Activated naive CD4-positive, alpha-beta T cell treated with anti-CD3 and anti-CD28 coated beads, Interleukin-2, amount 10 ng/mL, durations not matched to agents 7 days and 5 days (primary cell): ENCODE measurements at regions not wholly inside any gene's neighbourhood (a gene's known extent, or its start where the extent isn't known, plus 50 kb on each side); places are given as distances from the start of the nearest gene placed in this dataset.
"Not testable (repeated sequence)": the region's sequence is repeated elsewhere in the genome, so short reads cannot be mapped to it uniquely, and the experiment has no call there.

Source experiments
- CTCF ChIA-PET: fragments of 350-600 bp; sonication (Branson Sonifier 250); formaldehyde crosslinking; loops from one replicate; lab custom pipeline; 2021; ENCODE audit warnings: antibody characterized with exemption; lab: Charles Lee
- DNase-seq: peaks from one replicate; pipeline ENCODE4 v3.0.0-alpha.2; 2020
- H3K27ac Mint-ChIP-seq: one replicate; pipeline ENCODE4 v1.8.0; 2021; ENCODE audit warnings: mild to moderate bottlenecking, moderate library complexity, mixed read lengths
- H3K27me3 Mint-ChIP-seq: one replicate; pipeline ENCODE4 v1.8.0; 2021; ENCODE audit warnings: mild to moderate bottlenecking, mixed read lengths
- H3K36me3 Mint-ChIP-seq: one replicate; pipeline ENCODE4 v1.8.0; 2021; ENCODE audit warnings: mixed read lengths
- H3K4me1 Mint-ChIP-seq: one replicate; pipeline ENCODE4 v1.8.0; 2021; ENCODE audit warnings: mixed read lengths
- H3K4me3 Mint-ChIP-seq: one replicate; pipeline ENCODE4 v1.8.0; 2021; ENCODE audit warnings: mild to moderate bottlenecking, moderate library complexity, mixed read lengths
- H3K9me3 Mint-ChIP-seq: one replicate; pipeline ENCODE4 v1.8.0; 2021; ENCODE audit warnings: mixed read lengths

DNA sequence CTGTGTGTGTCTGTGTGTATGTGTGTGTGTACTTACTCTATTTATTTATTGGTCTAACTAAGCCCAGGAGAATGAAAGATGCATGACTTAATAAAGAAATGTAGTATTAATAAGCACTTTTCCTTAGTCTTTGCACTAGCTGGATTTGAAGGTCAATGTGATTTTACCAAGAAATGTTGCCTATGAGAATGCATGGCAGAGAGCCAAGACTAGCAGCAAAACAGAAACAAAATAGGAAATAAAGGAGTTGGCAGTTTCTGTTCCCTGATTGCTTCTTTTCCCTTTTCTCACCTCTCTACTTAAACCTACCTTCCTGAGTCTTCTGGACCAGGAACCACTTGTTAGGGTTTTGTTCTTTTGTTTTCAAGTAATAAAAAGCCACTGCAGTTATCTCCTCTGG, 286.1 kb downstream of the KCTD12 start:
- H3K9me3 Mint-ChIP-seq = no peaks in the 10 kb centered on the region
- no peak overlapping the region for H3K27ac Mint-ChIP-seq
- no peaks in the 10 kb centered on the region for H3K36me3 Mint-ChIP-seq
- no peaks in the 10 kb centered on the region for H3K4me1 Mint-ChIP-seq
- H3K4me3 Mint-ChIP-seq = no peak overlapping the region
- CTCF ChIA-PET = no interaction called here
- DNase-seq = no peak
- no peaks in the 10 kb centered on the region for H3K27me3 Mint-ChIP-seq

DNA sequence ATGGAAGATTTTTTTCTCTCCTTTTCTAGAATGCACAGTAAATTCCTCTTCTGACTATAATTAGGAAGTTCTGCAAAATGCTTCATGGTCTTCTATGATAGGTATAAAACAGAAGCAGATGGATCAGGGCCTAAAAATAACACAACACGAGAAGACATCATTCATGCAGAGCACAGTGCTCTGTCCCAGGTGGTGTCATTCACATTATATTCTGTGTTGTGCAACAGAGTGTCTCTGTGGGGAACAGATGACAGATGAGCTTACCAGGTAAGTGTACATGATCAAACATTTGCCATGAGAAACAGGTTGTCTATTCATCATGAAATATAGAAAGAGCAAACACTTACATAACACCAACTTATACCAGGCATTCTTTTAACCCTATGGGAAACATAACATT, 288.3 kb downstream of the KCTD12 start:
- Mint-ChIP-seq H3K9me3 (no peaks in the 10 kb centered on the region), H3K4me1 (no peaks in the 10 kb centered on the region), H3K36me3 (no peaks in the 10 kb centered on the region), H3K27me3 (no peaks in the 10 kb centered on the region), H3K27ac (no peak overlapping the region), H3K4me3 (no peak overlapping the region)
- CTCF ChIA-PET = no interaction called here
- no peak for DNase-seq

DNA sequence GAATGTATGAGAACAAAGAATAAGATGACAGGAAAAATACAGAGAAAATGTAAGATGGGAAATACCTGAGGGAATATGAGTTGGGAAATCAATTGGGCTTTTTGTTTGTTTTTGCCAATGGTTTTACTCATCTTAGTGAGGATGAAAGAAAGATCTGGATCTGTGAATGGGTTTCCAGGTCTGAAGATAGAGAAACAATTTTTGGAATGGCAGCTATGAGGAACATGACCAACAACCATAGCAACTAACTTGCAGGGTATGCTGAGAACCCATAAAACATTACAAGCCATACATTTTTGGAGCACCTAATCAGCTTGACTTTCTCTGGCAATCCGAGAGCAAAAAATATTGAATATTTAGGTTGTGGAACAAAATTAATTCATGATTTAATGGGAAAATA, 290.0 kb downstream of the KCTD12 start:
- H3K4me3 Mint-ChIP-seq = no peak overlapping the region
- no peak for DNase-seq
- no peaks in the 10 kb centered on the region for H3K27me3 Mint-ChIP-seq
- no peaks in the 10 kb centered on the region for H3K36me3 Mint-ChIP-seq
- no peaks in the 10 kb centered on the region for H3K9me3 Mint-ChIP-seq
- no peak overlapping the region for H3K27ac Mint-ChIP-seq
- H3K4me1 Mint-ChIP-seq = no peaks in the 10 kb centered on the region
- CTCF ChIA-PET = no interaction called here

DNA sequence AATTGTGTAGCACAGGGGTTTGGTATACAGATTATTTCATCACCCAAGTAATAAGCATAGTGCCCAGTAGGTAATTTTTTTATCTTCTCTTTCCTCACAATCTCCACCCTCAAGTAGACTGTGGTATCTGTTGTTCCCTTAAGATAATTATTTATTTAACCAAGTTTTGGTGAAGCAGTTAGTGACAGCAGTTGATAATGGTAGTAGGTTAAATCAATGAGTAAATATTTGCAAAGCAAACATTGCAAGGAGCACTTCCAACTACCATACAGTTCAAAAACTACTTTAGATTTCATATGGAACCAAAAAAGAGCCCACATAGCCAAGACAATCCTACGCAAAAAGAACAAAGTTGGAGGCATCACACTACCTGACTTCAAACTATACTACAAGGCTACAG, 291.8 kb downstream of the KCTD12 start:
- Mint-ChIP-seq H3K36me3 (no peaks in the 10 kb centered on the region), H3K27me3 (no peaks in the 10 kb centered on the region), H3K4me1 (no peaks in the 10 kb centered on the region), H3K9me3 (no peaks in the 10 kb centered on the region), H3K27ac (no peak overlapping the region), H3K4me3 (no peak overlapping the region)
- CTCF ChIA-PET = no interaction called here
- no peak for DNase-seq

DNA sequence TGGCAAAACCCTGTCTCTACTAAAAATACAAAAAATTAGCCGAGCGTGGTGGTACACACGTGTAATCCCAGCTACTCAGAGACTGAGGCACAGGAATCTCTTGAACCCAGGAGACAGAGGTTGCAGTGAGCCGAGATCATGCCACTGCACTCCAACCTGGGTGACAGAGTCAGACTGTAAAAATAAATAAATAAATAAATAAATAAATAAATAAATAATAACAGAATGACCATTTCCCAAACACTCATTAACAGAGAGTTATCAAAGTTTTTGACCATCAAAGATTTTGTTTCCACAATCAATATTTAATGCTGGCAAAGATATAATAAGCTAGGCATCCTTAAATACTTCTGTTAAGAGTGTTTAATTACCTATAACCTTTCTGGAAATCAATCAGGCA, 299.4 kb downstream of the KCTD12 start:
- no peak for DNase-seq
- no peaks in the 10 kb centered on the region for H3K36me3 Mint-ChIP-seq
- no peaks in the 10 kb centered on the region for H3K27me3 Mint-ChIP-seq
- CTCF ChIA-PET = interaction anchor here (0.5 kb wide), 1 partner anchor 83 kb away, joined by 3 read pairs; no protein-coding TSS in a partner anchor
- no peaks in the 10 kb centered on the region for H3K4me1 Mint-ChIP-seq
- no peaks in the 10 kb centered on the region for H3K9me3 Mint-ChIP-seq
- H3K27ac Mint-ChIP-seq = peak overlapping the region; percentile 42
- no peak overlapping the region for H3K4me3 Mint-ChIP-seq

DNA sequence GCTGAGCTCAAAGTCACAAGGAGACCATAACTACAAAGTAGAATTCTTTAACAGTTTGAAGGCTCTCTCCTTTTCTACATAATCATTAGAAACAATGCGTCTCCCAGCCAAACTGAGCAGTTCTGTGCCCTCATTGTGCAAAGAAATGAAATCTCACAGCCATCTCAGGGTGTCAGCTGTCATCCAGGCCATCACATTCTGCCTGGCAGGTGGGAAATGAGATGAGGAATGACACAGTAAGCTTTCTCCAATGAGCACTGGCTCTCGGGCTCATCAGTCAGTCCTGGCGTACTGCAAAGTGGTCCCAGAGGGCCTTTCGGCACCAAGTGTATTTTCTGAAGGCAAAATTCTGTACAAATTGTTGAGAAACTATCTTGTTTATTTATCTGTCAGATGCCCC, 306.5 kb downstream of the KCTD12 start:
- CTCF ChIA-PET = no interaction called here
- Mint-ChIP-seq H3K4me3 (no peak overlapping the region), H3K36me3 (no peaks in the 10 kb centered on the region), H3K27ac (no peak overlapping the region), H3K4me1 (no peaks in the 10 kb centered on the region), H3K27me3 (no peaks in the 10 kb centered on the region), H3K9me3 (peaks cover 5% of the 10 kb centered on the region)
- DNase-seq = no peak

DNA sequence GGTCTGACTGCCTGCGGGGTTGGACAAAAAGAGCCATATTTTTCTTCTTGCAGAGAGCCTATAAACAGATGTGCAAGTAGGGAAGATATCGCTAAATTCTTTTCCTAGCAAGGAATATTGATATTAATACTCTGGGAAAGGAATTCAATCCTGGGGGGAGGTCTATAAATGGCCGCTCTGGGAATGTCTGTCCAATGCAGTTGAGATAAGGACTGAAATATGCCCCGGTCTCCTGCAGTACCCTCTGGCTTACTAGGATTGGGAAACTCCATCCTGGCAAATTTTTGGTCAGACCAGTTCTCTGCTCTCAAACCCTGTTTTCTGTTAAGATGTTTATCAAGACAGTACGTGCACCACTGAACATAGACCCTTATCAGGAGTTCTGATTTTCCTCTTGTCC, 310.6 kb downstream of the KCTD12 start:
- H3K36me3 Mint-ChIP-seq, H3K4me1 Mint-ChIP-seq, H3K27ac Mint-ChIP-seq, H3K4me3 Mint-ChIP-seq, CTCF ChIA-PET, H3K9me3 Mint-ChIP-seq, DNase-seq, H3K27me3 Mint-ChIP-seq: not testable (repeated sequence)

DNA sequence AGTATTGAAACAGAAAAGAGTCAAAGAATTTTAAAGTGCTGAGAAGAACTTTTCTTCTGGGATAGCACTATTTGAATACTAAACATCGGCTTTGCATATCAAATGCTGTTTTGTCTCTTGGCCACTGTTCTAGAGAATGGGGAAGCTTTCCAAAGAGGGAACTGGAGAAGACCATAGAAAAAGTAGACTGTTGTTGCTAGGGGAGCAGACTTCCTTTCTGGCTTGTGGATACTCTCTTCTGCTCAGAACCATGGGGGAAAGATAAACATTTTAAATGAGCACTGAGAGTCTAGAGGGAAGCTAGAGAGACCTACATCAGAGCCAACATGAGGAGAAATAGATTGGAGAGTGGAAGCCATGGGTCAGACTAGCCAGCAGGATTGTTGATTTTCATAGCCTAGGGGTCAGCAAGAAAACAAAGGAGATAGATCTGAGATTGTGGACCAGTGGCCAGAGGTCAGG, 315.7 kb downstream of the KCTD12 start:
- CTCF ChIA-PET = no interaction called here
- Mint-ChIP-seq H3K27me3 (no peaks in the 10 kb centered on the region), H3K36me3 (no peaks in the 10 kb centered on the region), H3K27ac (no peak overlapping the region), H3K4me3 (no peak overlapping the region), H3K4me1 (no peaks in the 10 kb centered on the region), H3K9me3 (no peaks in the 10 kb centered on the region)
- no peak for DNase-seq

DNA sequence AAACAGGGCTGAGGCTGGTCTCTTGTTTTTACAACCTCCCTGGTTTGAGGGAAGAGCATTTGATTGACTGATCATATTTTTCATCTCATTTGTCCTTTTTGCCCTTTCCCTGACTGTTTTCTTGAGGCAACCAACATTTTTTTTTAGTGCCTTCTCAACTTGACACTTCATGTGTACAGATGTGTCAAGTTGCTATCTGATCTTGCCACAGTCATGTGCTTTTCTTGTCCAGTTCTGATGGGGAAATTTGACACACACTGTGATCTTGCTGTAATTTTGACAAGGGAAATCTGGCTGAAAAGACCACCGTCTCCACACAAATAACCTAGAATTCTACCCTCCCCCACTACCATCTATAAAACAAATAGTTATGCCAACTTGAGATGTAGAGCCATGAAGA, 329.6 kb downstream of the KCTD12 start:
- H3K4me3 Mint-ChIP-seq = no peak overlapping the region

DNA sequence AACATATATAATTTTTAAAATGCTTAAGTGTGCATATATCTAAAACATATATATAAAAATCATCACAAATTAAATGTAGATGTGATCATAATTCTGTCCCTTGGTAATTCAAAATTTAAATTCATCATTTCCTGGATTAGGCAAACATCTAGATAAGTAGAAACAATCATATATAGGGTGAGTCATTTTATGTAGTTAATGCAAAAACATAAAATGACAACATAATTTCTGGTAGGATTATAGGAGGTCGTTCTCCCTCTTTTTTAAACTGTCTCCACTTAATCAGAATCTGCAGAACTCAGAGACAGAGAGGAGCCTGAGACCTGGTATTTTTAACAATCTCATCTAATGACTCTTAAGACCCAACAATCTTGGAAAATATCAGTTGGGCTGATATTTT, 333.4 kb downstream of the KCTD12 start:
- Mint-ChIP-seq H3K9me3 (no peaks in the 10 kb centered on the region), H3K27ac (no peak overlapping the region), H3K27me3 (no peaks in the 10 kb centered on the region), H3K4me1 (no peaks in the 10 kb centered on the region), H3K36me3 (no peaks in the 10 kb centered on the region), H3K4me3 (no peak overlapping the region)
- DNase-seq = no peak
- CTCF ChIA-PET = no interaction called here

More for the DNA sequence above, 329.6 kb downstream of the KCTD12 start:
- Mint-ChIP-seq H3K4me1 (no peaks in the 10 kb centered on the region), H3K27me3 (no peaks in the 10 kb centered on the region), H3K9me3 (no peaks in the 10 kb centered on the region), H3K27ac (no peak overlapping the region), H3K36me3 (no peaks in the 10 kb centered on the region)
- no peak for DNase-seq
- CTCF ChIA-PET = no interaction called here

DNA sequence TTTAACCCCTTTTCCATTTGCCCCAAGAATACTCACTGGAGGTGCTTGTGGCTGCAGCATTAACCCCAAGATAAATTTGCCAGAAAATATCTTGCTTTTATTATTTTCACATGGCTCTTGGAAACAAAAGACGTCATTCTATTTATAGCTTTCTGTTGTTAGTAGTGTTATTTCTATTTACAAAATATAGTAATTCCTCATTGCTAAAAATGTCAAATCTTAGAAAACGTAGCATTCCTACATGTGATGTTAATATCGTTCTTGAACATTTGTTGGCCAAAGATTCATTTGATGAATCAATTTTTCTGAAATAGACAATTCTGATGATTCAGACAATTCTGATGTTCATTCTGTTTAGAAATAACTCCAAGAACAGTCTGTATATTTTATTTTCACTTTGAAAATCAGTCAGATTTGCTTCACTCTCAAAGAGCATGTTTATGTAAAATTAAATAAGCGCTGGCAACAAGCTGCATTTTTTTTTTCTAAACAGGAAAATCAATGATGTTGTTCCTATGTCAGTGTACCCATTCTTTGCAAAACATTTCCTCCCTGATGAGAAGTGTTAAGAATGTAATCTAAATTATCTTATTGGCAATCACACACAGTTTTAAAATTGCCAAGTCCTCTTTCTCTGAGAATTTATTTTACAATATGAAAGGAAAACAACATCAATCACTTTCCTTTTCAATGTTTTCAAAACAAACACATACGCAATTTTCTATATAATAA, 334.0 kb downstream of the KCTD12 start:
- no peak overlapping the region for H3K27ac Mint-ChIP-seq
- no peaks in the 10 kb centered on the region for H3K36me3 Mint-ChIP-seq
- CTCF ChIA-PET = no interaction called here
- H3K4me3 Mint-ChIP-seq = no peak overlapping the region
- no peak for DNase-seq
- no peaks in the 10 kb centered on the region for H3K27me3 Mint-ChIP-seq
- no peaks in the 10 kb centered on the region for H3K4me1 Mint-ChIP-seq
- H3K9me3 Mint-ChIP-seq = no peaks in the 10 kb centered on the region

DNA sequence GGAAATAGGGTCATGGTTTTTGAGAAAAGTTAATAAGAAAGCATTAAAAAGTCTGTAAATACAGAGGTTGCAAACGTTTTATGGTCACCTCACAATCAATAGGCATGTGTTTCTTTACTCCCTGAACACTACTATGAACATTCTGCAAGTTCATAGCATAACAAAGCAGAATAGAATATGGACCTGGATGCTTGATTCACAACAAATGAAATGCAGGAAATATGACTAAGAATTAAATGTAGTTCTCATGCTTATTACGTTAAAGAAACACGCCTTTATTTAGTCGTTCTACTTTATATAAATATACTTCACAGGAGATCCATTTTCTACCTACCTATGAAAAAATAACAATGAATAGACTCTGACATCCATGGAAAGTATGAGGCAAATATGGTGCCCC, 344.0 kb downstream of the KCTD12 start:
- Mint-ChIP-seq H3K36me3 (no peaks in the 10 kb centered on the region), H3K27me3 (peaks cover 4% of the 10 kb centered on the region), H3K27ac (no peak overlapping the region), H3K4me1 (no peaks in the 10 kb centered on the region), H3K9me3 (no peaks in the 10 kb centered on the region), H3K4me3 (no peak overlapping the region)
- CTCF ChIA-PET = no interaction called here
- DNase-seq = no peak

DNA sequence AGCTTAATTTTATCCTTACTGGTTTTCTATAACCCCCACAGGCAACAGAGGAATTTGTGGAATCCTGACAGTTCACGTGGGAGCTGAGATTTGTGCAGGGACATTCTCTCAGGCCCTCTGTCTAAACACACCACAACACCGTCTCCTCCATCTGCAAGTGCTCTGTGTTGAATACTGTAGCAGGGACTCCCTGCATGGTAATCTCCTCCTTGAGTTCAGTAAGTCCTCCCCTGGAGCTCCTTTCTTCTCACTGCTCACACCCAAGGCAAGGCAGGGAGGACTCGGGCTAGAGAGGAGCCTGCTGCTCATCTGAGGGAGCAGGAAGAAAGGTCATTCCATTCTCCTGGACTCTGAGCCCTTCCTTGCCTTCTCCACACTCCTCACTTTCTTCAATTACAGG, 348.2 kb downstream of the KCTD12 start:
- H3K4me3 Mint-ChIP-seq = no peak overlapping the region

DNA sequence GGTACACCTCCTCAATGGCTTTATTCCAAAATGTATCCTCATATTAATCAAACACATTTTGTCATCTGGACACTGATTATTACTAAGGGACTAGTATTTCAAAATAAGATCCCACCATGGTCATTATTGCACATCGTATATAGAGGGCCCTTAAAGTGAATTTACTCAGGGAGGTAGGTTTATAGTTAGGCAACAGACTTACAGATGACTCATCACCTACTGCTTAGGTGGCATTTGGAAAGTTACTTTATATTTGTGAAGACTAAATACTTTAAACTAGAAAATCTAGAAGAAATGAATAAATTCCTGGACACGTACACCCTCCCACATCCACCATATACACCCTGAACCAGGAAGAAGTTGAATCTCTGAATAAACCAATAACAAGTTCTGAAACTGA, 353.0 kb downstream of the KCTD12 start:
- Mint-ChIP-seq H3K27ac (no peak overlapping the region), H3K4me1 (no peaks in the 10 kb centered on the region), H3K4me3 (no peak overlapping the region), H3K36me3 (no peaks in the 10 kb centered on the region), H3K9me3 (no peaks in the 10 kb centered on the region), H3K27me3 (peaks cover 4% of the 10 kb centered on the region)
- CTCF ChIA-PET = no interaction called here
- DNase-seq = no peak

More for the DNA sequence above, 348.2 kb downstream of the KCTD12 start:
- DNase-seq = no peak
- H3K27me3 Mint-ChIP-seq = peaks cover 4% of the 10 kb centered on the region
- H3K9me3 Mint-ChIP-seq = no peaks in the 10 kb centered on the region
- H3K4me1 Mint-ChIP-seq = no peaks in the 10 kb centered on the region
- no peaks in the 10 kb centered on the region for H3K36me3 Mint-ChIP-seq
- CTCF ChIA-PET = interaction anchor here (0.9 kb wide), 1 partner anchor 366 kb away, joined by 3 read pairs; no protein-coding TSS in a partner anchor
- H3K27ac Mint-ChIP-seq = no peak overlapping the region

DNA sequence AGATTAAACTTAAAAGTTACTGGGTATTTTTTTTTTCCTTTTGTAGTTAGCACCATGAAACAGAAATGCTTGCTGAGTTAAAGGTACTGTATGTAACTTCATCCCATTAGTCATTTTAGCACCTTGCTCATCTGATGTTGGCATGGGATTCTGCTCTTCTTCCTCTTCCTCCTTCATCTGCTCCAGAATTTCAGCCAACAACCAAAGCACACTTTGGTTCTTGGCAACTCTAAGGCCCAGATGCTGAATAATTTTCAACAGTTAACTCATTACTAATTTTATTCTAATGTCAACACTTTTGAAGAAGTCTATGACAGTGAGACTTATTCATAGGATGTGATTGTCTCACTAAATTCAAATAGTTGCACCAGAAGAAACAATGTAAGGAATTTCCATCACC, 359.2 kb downstream of the KCTD12 start:
- CTCF ChIA-PET = no interaction called here
- Mint-ChIP-seq H3K4me3 (no peak overlapping the region), H3K9me3 (no peaks in the 10 kb centered on the region), H3K27ac (no peak overlapping the region), H3K4me1 (no peaks in the 10 kb centered on the region), H3K36me3 (no peaks in the 10 kb centered on the region), H3K27me3 (no peaks in the 10 kb centered on the region)
- no peak for DNase-seq
